DOHH2 (cell line): ENCODE measurements at regions not wholly inside any gene's neighbourhood (a gene's known extent, or its start where the extent isn't known, plus 50 kb on each side); places are given as distances from the start of the nearest gene placed in this dataset.

Source experiments
- H3F3A ChIP-seq: fragments of 200-600 bp; sonication (generic), shearing (Covaris generic); 2 replicates; pipeline ENCODE4 v1.6.0; 2016; ENCODE audit warnings: antibody characterized with exemption, mild to moderate bottlenecking; ENCODE audit not compliant: control insufficient read depth, insufficient read depth
- H3K27ac ChIP-seq: fragments of 200-600 bp; sonication (generic); 2 replicates; pipeline ENCODE4 v1.5.1; 2014; ENCODE audit warnings: low read depth, mild to moderate bottlenecking, low read length, moderate library complexity
- H3K27me3 ChIP-seq: fragments of 200-600 bp; sonication (generic); 2 replicates; pipeline ENCODE4 v1.6.1; 2014; ENCODE audit warnings: mild to moderate bottlenecking, low read length, mixed read lengths; ENCODE audit not compliant: control insufficient read depth
- H3K36me3 ChIP-seq: fragments of 200-600 bp; sonication (generic); 2 replicates; pipeline ENCODE4 v1.6.1; 2014; ENCODE audit warnings: mild to moderate bottlenecking, low read length, moderate library complexity, mixed read lengths; ENCODE audit not compliant: control insufficient read depth
- H3K4me1 ChIP-seq: fragments of 200-600 bp; sonication (generic); 2 replicates; pipeline ENCODE4 v1.6.1; 2014; ENCODE audit warnings: mild to moderate bottlenecking, low read length, mixed read lengths; ENCODE audit not compliant: control insufficient read depth
- H3K4me2 ChIP-seq: fragments of 200-600 bp; sonication (generic); 2 replicates; pipeline ENCODE4 v1.6.0; 2014; ENCODE audit warnings: mild to moderate bottlenecking, low read length, moderate library complexity
- H3K4me3 ChIP-seq: fragments of 200-600 bp; sonication (generic); 2 replicates; pipeline ENCODE4 v1.5.1; 2014; ENCODE audit warnings: mild to moderate bottlenecking, low read length, mixed read lengths
- H3K79me2 ChIP-seq: fragments of 200-600 bp; sonication (generic); 2 replicates; pipeline ENCODE4 v1.6.1; 2014; ENCODE audit warnings: mild to moderate bottlenecking, low read length, mixed read lengths; ENCODE audit not compliant: control insufficient read depth
- H3K9me2 ChIP-seq: fragments of 200-600 bp; sonication (generic); replicated peaks from 2 replicates; pipeline ENCODE4 v1.6.1; 2014; ENCODE audit warnings: mild to moderate bottlenecking, low read length, mixed read lengths; ENCODE audit not compliant: control insufficient read depth
- H3K9me3 ChIP-seq: fragments of 200-600 bp; sonication (generic); 2 replicates; pipeline ENCODE4 v1.6.1; 2014; ENCODE audit warnings: antibody characterized with exemption, low read length, mixed read lengths; ENCODE audit not compliant: control insufficient read depth, insufficient read depth
- H4K20me1 ChIP-seq: fragments of 200-600 bp; sonication (generic); 2 replicates; pipeline ENCODE4 v1.6.0; 2014; ENCODE audit warnings: low read depth, mild to moderate bottlenecking, antibody characterized with exemption, low read length, moderate library complexity; ENCODE audit not compliant: control insufficient read depth, insufficient read depth
- CTCF ChIP-seq: fragments of 200-600 bp; sonication (generic); IDR thresholded peaks from one replicate; pipeline ENCODE4 v1.5.1; 2014; ENCODE audit warnings: antibody characterized with exemption, mild to moderate bottlenecking, low read depth, low read length; ENCODE audit not compliant: poor library complexity, severe bottlenecking
- EZH2phosphoT487 ChIP-seq: fragments of 200-600 bp; sonication (generic); IDR thresholded peaks from 2 replicates; pipeline ENCODE4 v1.6.1; 2017; ENCODE audit warnings: borderline replicate concordance, mild to moderate bottlenecking, antibody characterized with exemption, low read length, moderate library complexity, mixed read lengths

- no peaks in the 10 kb centered on the region for H4K20me1 ChIP-seq
- no peaks in the 10 kb centered on the region for H3K36me3 ChIP-seq
- no peak overlapping the region for H3K4me2 ChIP-seq
- no peaks in the 10 kb centered on the region for H3K27me3 ChIP-seq
- H3K4me3 ChIP-seq = no peak overlapping the region
- no peaks in the 10 kb centered on the region for H3K9me3 ChIP-seq
- no peak for TF ChIP-seq CTCF
- no peak for TF ChIP-seq EZH2phosphoT487
- H3K27ac ChIP-seq = no peak overlapping the region
- no peaks in the 10 kb centered on the region for H3K79me2 ChIP-seq
- no peaks in the 10 kb centered on the region for H3K4me1 ChIP-seq
- H3K9me2 ChIP-seq = no peaks in the 10 kb centered on the region
- no peaks in the 10 kb centered on the region for H3F3A ChIP-seq
These were observed 253.6 kb downstream of the THBS2 start for GRCh38 chr6:169000022-169000421.

- no peak overlapping the region for H3K4me2 ChIP-seq
These were observed 254.3 kb downstream of the THBS2 start for GRCh38 chr6:168999392-168999791.

GRCh38 chr6:168996356-168996625 is 257.4 kb downstream of the THBS2 start:
- Histone ChIP-seq H3F3A (no peaks in the 10 kb centered on the region), H3K36me3 (no peaks in the 10 kb centered on the region), H3K27ac (no peak overlapping the region), H3K9me2 (no peaks in the 10 kb centered on the region), H3K27me3 (no peaks in the 10 kb centered on the region), H3K4me3 (no peak overlapping the region), H4K20me1 (no peaks in the 10 kb centered on the region), H3K4me1 (no peaks in the 10 kb centered on the region), H3K79me2 (no peaks in the 10 kb centered on the region), H3K4me2 (no peak overlapping the region), H3K9me3 (no peaks in the 10 kb centered on the region)
- TF ChIP-seq EZH2phosphoT487 (no peak), CTCF (no peak)

More at GRCh38 chr6:168999392-168999791, 254.3 kb downstream of the THBS2 start:
- Histone ChIP-seq H3K27me3 (no peaks in the 10 kb centered on the region), H3K4me3 (no peak overlapping the region), H3F3A (no peaks in the 10 kb centered on the region), H3K9me3 (no peaks in the 10 kb centered on the region), H4K20me1 (no peaks in the 10 kb centered on the region), H3K9me2 (no peaks in the 10 kb centered on the region), H3K36me3 (no peaks in the 10 kb centered on the region), H3K27ac (no peak overlapping the region), H3K4me1 (no peaks in the 10 kb centered on the region), H3K79me2 (no peaks in the 10 kb centered on the region)
- TF ChIP-seq CTCF (no peak), EZH2phosphoT487 (no peak)
